H9 (cell line): ENCODE measurements at regions not wholly inside any gene's neighbourhood (a gene's known extent, or its start where the extent isn't known, plus 50 kb on each side); places are given as distances from the start of the nearest gene placed in this dataset.

Experiments used
- DNase-seq: peaks from one replicate; pipeline ENCODE4 v3.0.0-alpha.2; 2017
- H2AFZ ChIP-seq: one replicate; pipeline ENCODE4 v1.6.1; 2013; ENCODE audit warnings: mild to moderate bottlenecking, low read length, control low read depth, moderate library complexity
- H2AK5ac ChIP-seq: 2 replicates; pipeline ENCODE4 v1.6.1; 2013; ENCODE audit warnings: low read length, control low read depth, mixed read lengths; ENCODE audit not compliant: insufficient read length
- H2BK120ac ChIP-seq: one replicate; pipeline ENCODE4 v1.6.1; 2013; ENCODE audit warnings: low read depth, mild to moderate bottlenecking, low read length, control low read depth, inconsistent platforms; ENCODE audit not compliant: poor library complexity, severe bottlenecking
- H2BK12ac ChIP-seq: 2 replicates; pipeline ENCODE4 v1.6.1; 2013; ENCODE audit warnings: low read length, control low read depth, mixed read lengths, low read depth; ENCODE audit not compliant: insufficient read length
- H2BK15ac ChIP-seq: 2 replicates; pipeline ENCODE4 v1.6.1; 2013; ENCODE audit warnings: low read depth, low read length, control low read depth
- H2BK20ac ChIP-seq: one replicate; pipeline ENCODE4 v1.6.1; 2013; ENCODE audit warnings: low read depth, mild to moderate bottlenecking, low read length, control low read depth, inconsistent platforms; ENCODE audit not compliant: poor library complexity, severe bottlenecking
- H2BK5ac ChIP-seq: 2 replicates; pipeline ENCODE4 v1.6.1; 2013; ENCODE audit warnings: low read length, control low read depth, mixed read lengths; ENCODE audit not compliant: insufficient read length
- H3K14ac ChIP-seq: 2 replicates; pipeline ENCODE4 v1.6.1; 2013; ENCODE audit warnings: low read length, control low read depth; ENCODE audit not compliant: insufficient read depth
- H3K18ac ChIP-seq: 2 replicates; pipeline ENCODE4 v1.6.1; 2013; ENCODE audit warnings: low read depth, mild to moderate bottlenecking, mixed read lengths, low read length, control low read depth; ENCODE audit not compliant: insufficient read length
- H3K23ac ChIP-seq: 2 replicates; pipeline ENCODE4 v1.6.1; 2013; ENCODE audit warnings: low read length, control low read depth, mixed read lengths, low read depth; ENCODE audit not compliant: insufficient read length
- H3K23me2 ChIP-seq: 2 replicates; pipeline ENCODE4 v1.6.1; 2013; ENCODE audit warnings: low read depth, mild to moderate bottlenecking, mixed read lengths, low read length, control low read depth; ENCODE audit not compliant: insufficient read length, poor library complexity, severe bottlenecking
- H3K27ac ChIP-seq: 2 replicates; pipeline ENCODE4 v1.5.1; 2013; ENCODE audit warnings: low read length, control low read depth, mixed read lengths, low read depth; ENCODE audit not compliant: insufficient read length
- H3K27me3 ChIP-seq: 2 replicates; pipeline ENCODE4 v1.6.1; 2013; ENCODE audit warnings: low read length, control low read depth, inconsistent platforms; ENCODE audit not compliant: insufficient read depth
- H3K4ac ChIP-seq: 2 replicates; pipeline ENCODE4 v1.6.1; 2013; ENCODE audit warnings: low read depth, mild to moderate bottlenecking, control low read depth, inconsistent platforms, low read length, moderate library complexity
- H3K4me1 ChIP-seq: 2 replicates; pipeline ENCODE4 v1.6.1; 2013; ENCODE audit warnings: low read length, control low read depth, inconsistent platforms; ENCODE audit not compliant: insufficient read depth
- H3K4me2 ChIP-seq: 2 replicates; pipeline ENCODE4 v1.6.1; 2013; ENCODE audit warnings: low read length, control low read depth, mixed read lengths; ENCODE audit not compliant: insufficient read length, insufficient read depth
- H3K56ac ChIP-seq: 2 replicates; pipeline ENCODE4 v1.6.1; 2013; ENCODE audit warnings: low read depth, mild to moderate bottlenecking, mixed read lengths, low read length, control low read depth; ENCODE audit not compliant: insufficient read length
- H3K79me1 ChIP-seq: 2 replicates; pipeline ENCODE4 v1.6.1; 2013; ENCODE audit warnings: low read depth, mild to moderate bottlenecking, moderate library complexity, low read length, control low read depth, inconsistent platforms; ENCODE audit not compliant: insufficient read depth, poor library complexity, severe bottlenecking
- H3K79me2 ChIP-seq: 2 replicates; pipeline ENCODE4 v1.6.1; 2013; ENCODE audit warnings: low read length, control low read depth, inconsistent platforms; ENCODE audit not compliant: insufficient read depth
- H3K9ac ChIP-seq: 2 replicates; pipeline ENCODE4 v1.6.1; 2013; ENCODE audit warnings: low read length, control low read depth, mixed read lengths; ENCODE audit not compliant: insufficient read length; ENCODE audit errors: extremely low read depth
- H3K9me3 ChIP-seq: one replicate; pipeline ENCODE4 v1.6.1; 2013; ENCODE audit warnings: low read depth, low read length, inconsistent platforms; ENCODE audit not compliant: control insufficient read depth
- H3T11ph ChIP-seq: one replicate; pipeline ENCODE4 v1.6.1; 2013; ENCODE audit warnings: mild to moderate bottlenecking, low read length, control low read depth, inconsistent platforms
- H4K20me1 ChIP-seq: one replicate; pipeline ENCODE4 v1.6.1; 2013; ENCODE audit not compliant: control insufficient read depth, insufficient read length, insufficient read depth
- H4K5ac ChIP-seq: 2 replicates; pipeline ENCODE4 v1.6.1; 2013; ENCODE audit warnings: low read depth, mild to moderate bottlenecking, mixed read lengths, low read length, control low read depth; ENCODE audit not compliant: insufficient read length
- H4K8ac ChIP-seq: replicated peaks from 2 replicates; pipeline ENCODE4 v1.6.1; 2013; ENCODE audit warnings: low read length, control low read depth, mixed read lengths, low read depth; ENCODE audit not compliant: insufficient read length
- H4K91ac ChIP-seq: 2 replicates; pipeline ENCODE4 v1.6.1; 2013; ENCODE audit warnings: low read depth, mild to moderate bottlenecking, moderate library complexity, mixed read lengths, low read length, control low read depth; ENCODE audit not compliant: insufficient read length
- H3K27ac Mint-ChIP-seq, 3 experiments: 2 replicates in 2 of 3; 3 replicates in 1 of 3; pipeline ENCODE4 v1.8.0; 2020 to 2021; ENCODE audit warnings: mixed read lengths in 3 of 3, mild to moderate bottlenecking in 1 of 3, moderate library complexity in 1 of 3
- H3K27me3 Mint-ChIP-seq: 2 replicates; pipeline ENCODE4 v1.8.0; 2021; ENCODE audit warnings: low read depth, mild to moderate bottlenecking, moderate library complexity, mixed read lengths
- H3K36me3 Mint-ChIP-seq, 3 experiments: 2 replicates in 2 of 3; 3 replicates in 1 of 3; pipeline ENCODE4 v1.8.0; 2020 to 2021; ENCODE audit warnings: low read depth in 3 of 3, mixed read lengths in 3 of 3; ENCODE audit not compliant: insufficient read depth in 1 of 3
- H3K4me1 Mint-ChIP-seq, 2 experiments: 2 replicates each; pipeline ENCODE4 v1.8.0; 2020; ENCODE audit warnings: mixed read lengths in 2 of 2
- H3K4me3 Mint-ChIP-seq, 2 experiments: 2 replicates in 1 of 2; 3 replicates in 1 of 2; pipeline ENCODE4 v1.8.0; 2020 to 2021; ENCODE audit warnings: mild to moderate bottlenecking in 2 of 2, mixed read lengths in 2 of 2, moderate library complexity in 1 of 2
- H3K9me3 Mint-ChIP-seq, 2 experiments: 2 replicates in 1 of 2; 3 replicates in 1 of 2; pipeline ENCODE4 v1.8.0; 2020; ENCODE audit warnings: mild to moderate bottlenecking in 2 of 2, mixed read lengths in 2 of 2, moderate library complexity in 1 of 2
- WGBS: extraction: QIAGEN DNeasy Blood & Tissue Kit; methylation state at CpG from one replicate; pipeline ENCODE4 v1.1.7; 2013; ENCODE audit warnings: missing lambda C conversion rate, low lambda C conversion rate, mixed read lengths; ENCODE audit not compliant: insufficient read length; ENCODE audit errors: extremely low coverage; 5-methylcytosine and 5-hydroxymethylcytosine counted together
- TF ChIP-seq, protein P1 (sequence below): fragments of 200-600 bp; sonication (generic); conservative IDR thresholded peaks from 3 replicates; pipeline ENCODE4 v1.8.0; 2021; ENCODE audit warnings: antibody characterized with exemption, mild to moderate bottlenecking

DNA sequence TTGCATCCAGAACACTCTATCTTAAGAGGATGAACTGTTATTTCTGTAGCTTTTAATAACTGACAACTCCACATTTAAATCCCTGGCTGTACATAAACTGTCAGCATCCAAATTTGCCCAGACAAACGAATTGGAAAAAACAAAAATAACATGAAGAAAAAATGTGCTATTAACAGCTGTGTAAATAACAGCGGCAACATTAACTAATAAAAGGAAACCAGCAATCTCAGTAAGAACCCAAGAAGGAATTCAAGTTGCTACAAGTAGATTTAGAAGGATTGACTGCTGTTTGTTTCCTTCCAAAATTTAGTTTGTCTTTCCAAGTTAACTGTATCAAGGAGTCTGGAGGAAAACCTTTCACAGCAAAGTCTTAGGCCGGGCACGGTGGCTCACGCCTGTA is 550.6 kb upstream of the MDFIC2 start:
- Mint-ChIP-seq H3K36me3 (peaks cover 4 to 24% (median 10%) of the 10 kb centered on the region in 3 experiments), H3K4me3 (no peak overlapping the region), H3K27me3 (peaks cover 1% of the 10 kb centered on the region; the same call in 1 of the 2 replicates), H3K27ac (no peak overlapping the region; a peak in 1 of 7 replicates), H3K4me1 (peaks cover 15 to 17% of the 10 kb centered on the region in 2 experiments), H3K9me3 (peaks cover 17 to 27% of the 10 kb centered on the region in 2 experiments)
- H2BK5ac ChIP-seq: no peak overlapping the region
- no peak overlapping the region for H4K91ac ChIP-seq
- no peak overlapping the region for H2BK15ac ChIP-seq
- H4K20me1 ChIP-seq: no peaks in the 10 kb centered on the region
- TF ChIP-seq, protein P1, sequence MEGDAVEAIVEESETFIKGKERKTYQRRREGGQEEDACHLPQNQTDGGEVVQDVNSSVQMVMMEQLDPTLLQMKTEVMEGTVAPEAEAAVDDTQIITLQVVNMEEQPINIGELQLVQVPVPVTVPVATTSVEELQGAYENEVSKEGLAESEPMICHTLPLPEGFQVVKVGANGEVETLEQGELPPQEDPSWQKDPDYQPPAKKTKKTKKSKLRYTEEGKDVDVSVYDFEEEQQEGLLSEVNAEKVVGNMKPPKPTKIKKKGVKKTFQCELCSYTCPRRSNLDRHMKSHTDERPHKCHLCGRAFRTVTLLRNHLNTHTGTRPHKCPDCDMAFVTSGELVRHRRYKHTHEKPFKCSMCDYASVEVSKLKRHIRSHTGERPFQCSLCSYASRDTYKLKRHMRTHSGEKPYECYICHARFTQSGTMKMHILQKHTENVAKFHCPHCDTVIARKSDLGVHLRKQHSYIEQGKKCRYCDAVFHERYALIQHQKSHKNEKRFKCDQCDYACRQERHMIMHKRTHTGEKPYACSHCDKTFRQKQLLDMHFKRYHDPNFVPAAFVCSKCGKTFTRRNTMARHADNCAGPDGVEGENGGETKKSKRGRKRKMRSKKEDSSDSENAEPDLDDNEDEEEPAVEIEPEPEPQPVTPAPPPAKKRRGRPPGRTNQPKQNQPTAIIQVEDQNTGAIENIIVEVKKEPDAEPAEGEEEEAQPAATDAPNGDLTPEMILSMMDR: no peak
- DNase-seq: no peak
- no peak overlapping the region for H3K4ac ChIP-seq
- no CpG with 5 or more reads among the region's 5 CpGs for WGBS
- no peak overlapping the region for H2BK120ac ChIP-seq
- H3K27me3 ChIP-seq: no peaks in the 10 kb centered on the region
- H3K79me1 ChIP-seq: no peaks in the 10 kb centered on the region
- no peak overlapping the region for H4K8ac ChIP-seq
- H3K23ac ChIP-seq: no peak overlapping the region
- H3K18ac ChIP-seq: no peak overlapping the region
- H3K79me2 ChIP-seq: no peaks in the 10 kb centered on the region
- no peak overlapping the region for H3K27ac ChIP-seq
- no peaks in the 10 kb centered on the region for H3K23me2 ChIP-seq
- H2AFZ ChIP-seq: no peak overlapping the region
- H4K5ac ChIP-seq: no peak overlapping the region
- peaks cover under 1% of the 10 kb centered on the region; the same call in 1 of the 2 replicates for H3K4me1 ChIP-seq
- H3K9ac ChIP-seq: no peak overlapping the region
- H2BK20ac ChIP-seq: no peak overlapping the region
- no peak overlapping the region for H2AK5ac ChIP-seq
- H3K9me3 ChIP-seq: no peaks in the 10 kb centered on the region
- H3K14ac ChIP-seq: no peak overlapping the region
- H3T11ph ChIP-seq: no peak overlapping the region
- no peak overlapping the region for H3K4me2 ChIP-seq
- no peak overlapping the region for H2BK12ac ChIP-seq
- no peak overlapping the region for H3K56ac ChIP-seq
